ENCODE measurements at regions not wholly inside any gene's neighbourhood (a gene's known extent, or its start where the extent isn't known, plus 50 kb on each side); places are given as distances from the start of the nearest gene placed in this dataset.
A peak's percentile ranks its signal among the peaks of the same experiment; 100 is the strongest.

- DNase-seq (no peak), ATAC-seq (no peak)
- Mint-ChIP-seq H3K4me3 (no peak overlapping the region), H3K27me3 (peaks cover 2% of the 10 kb centered on the region), H3K36me3 (ENCODE audit: low read depth) (no peaks in the 10 kb centered on the region), H3K27ac (no peak overlapping the region), H3K4me1 (no peaks in the 10 kb centered on the region), H3K9me3 (ENCODE audit: low read depth) (no peaks in the 10 kb centered on the region)
- POLR2A ChIA-PET: no interaction called here
- CTCF ChIA-PET: interaction anchor here (1.2 kb wide), 1 partner anchor 10 kb away, joined by 3 read pairs; no protein-coding TSS in a partner anchor
- intact Hi-C loops (cut with DNase I, micrococcal nuclease): loop anchor here in 1 of 2 experiments (5.0 kb wide), 1 partner anchor 418 kb away; no protein-coding TSS in a partner anchor
These were observed 641.8 kb downstream of the NTRK3 start for GRCh38 chr15:87614704-87615103.

GRCh38 chr15:87610366-87610765 lies 646.2 kb downstream of the NTRK3 start:
- ChIA-PET CTCF (no interaction called here), POLR2A (no interaction called here)
- intact Hi-C loops (cut with DNase I, micrococcal nuclease): no loop called here
- Mint-ChIP-seq H3K4me1 (no peaks in the 10 kb centered on the region), H3K9me3 (ENCODE audit: low read depth) (no peaks in the 10 kb centered on the region), H3K27me3 (peaks cover 2% of the 10 kb centered on the region), H3K36me3 (ENCODE audit: low read depth) (no peaks in the 10 kb centered on the region), H3K4me3 (no peak overlapping the region), H3K27ac (no peak overlapping the region)
- no peak for ATAC-seq
- DNase-seq: no peak

GRCh38 chr15:87609894-87610293 lies 646.6 kb downstream of the NTRK3 start:
- CTCF ChIA-PET: no interaction called here
- no peak overlapping the region for H3K27ac Mint-ChIP-seq
- no peaks in the 10 kb centered on the region for H3K9me3 Mint-ChIP-seq (ENCODE audit: low read depth)

GRCh38 chr15:87609474-87609873 lies 647.1 kb downstream of the NTRK3 start:
- ATAC-seq (no peak), DNase-seq (no peak)
- Mint-ChIP-seq H3K36me3 (ENCODE audit: low read depth) (no peaks in the 10 kb centered on the region), H3K4me1 (no peaks in the 10 kb centered on the region), H3K9me3 (ENCODE audit: low read depth) (no peaks in the 10 kb centered on the region), H3K4me3 (no peak overlapping the region), H3K27ac (no peak overlapping the region), H3K27me3 (no peaks in the 10 kb centered on the region)
- CTCF ChIA-PET: no interaction called here
- POLR2A ChIA-PET: no interaction called here
- intact Hi-C loops (cut with DNase I, micrococcal nuclease): loop anchor here in 1 of 2 experiments (10.0 kb wide), 2 partner anchors 1375 to 1755 kb away; no protein-coding TSS in a partner anchor

More at GRCh38 chr15:87609894-87610293, 646.6 kb downstream of the NTRK3 start:
- H3K27me3 Mint-ChIP-seq: no peaks in the 10 kb centered on the region
- H3K4me3 Mint-ChIP-seq: no peak overlapping the region
- ATAC-seq (no peak), DNase-seq (no peak)
- intact Hi-C loops (cut with DNase I, micrococcal nuclease): loop anchor here in 1 of 2 experiments (10.0 kb wide), 2 partner anchors 1375 to 1755 kb away; no protein-coding TSS in a partner anchor
- POLR2A ChIA-PET: no interaction called here
- no peaks in the 10 kb centered on the region for H3K36me3 Mint-ChIP-seq (ENCODE audit: low read depth)
- no peaks in the 10 kb centered on the region for H3K4me1 Mint-ChIP-seq

GRCh38 chr15:87608238-87609028 lies 648.1 kb downstream of the NTRK3 start:
- no peak overlapping the region for H3K4me3 Mint-ChIP-seq
- no peak overlapping the region for H3K27ac Mint-ChIP-seq
- ATAC-seq: no peak
- POLR2A ChIA-PET: no interaction called here
- no peaks in the 10 kb centered on the region for H3K36me3 Mint-ChIP-seq (ENCODE audit: low read depth)
- DNase-seq: no peak
- no peaks in the 10 kb centered on the region for H3K27me3 Mint-ChIP-seq
- CTCF ChIA-PET: no interaction called here
- intact Hi-C loops (cut with DNase I, micrococcal nuclease): loop anchor here in 1 of 2 experiments (10.0 kb wide), 2 partner anchors 1374 to 1754 kb away; no protein-coding TSS in a partner anchor
- no peaks in the 10 kb centered on the region for H3K9me3 Mint-ChIP-seq (ENCODE audit: low read depth)
- no peaks in the 10 kb centered on the region for H3K4me1 Mint-ChIP-seq

- CTCF ChIA-PET: interaction anchor here (0.6 kb wide), 1 partner anchor 17 kb away, joined by 3 read pairs; no protein-coding TSS in a partner anchor
- ATAC-seq (no peak), DNase-seq (no peak)
- H3K27ac Mint-ChIP-seq: no peak overlapping the region
- no peaks in the 10 kb centered on the region for H3K36me3 Mint-ChIP-seq (ENCODE audit: low read depth)
- intact Hi-C loops (cut with DNase I, micrococcal nuclease): loop anchor here in 1 of 2 experiments (10.0 kb wide), 2 partner anchors 1372 to 1752 kb away; no protein-coding TSS in a partner anchor
- H3K9me3 Mint-ChIP-seq (ENCODE audit: low read depth): no peaks in the 10 kb centered on the region
- no peaks in the 10 kb centered on the region for H3K4me1 Mint-ChIP-seq
- POLR2A ChIA-PET: no interaction called here
- no peak overlapping the region for H3K4me3 Mint-ChIP-seq
- H3K27me3 Mint-ChIP-seq: peaks cover 5% of the 10 kb centered on the region
These were observed 649.6 kb downstream of the NTRK3 start for GRCh38 chr15:87606971-87607370.

GRCh38 chr15:87604857-87605446 lies 651.6 kb downstream of the NTRK3 start:
- ChIA-PET CTCF (interaction anchor here (0.6 to 2.7 kb wide), 4 partner anchors 14 to 1709 kb away, joined by 3 to 10 read pairs (median 3); no protein-coding TSS in a partner anchor), POLR2A (no interaction called here)
- intact Hi-C loops (cut with DNase I, micrococcal nuclease): loop anchor here in 1 of 2 experiments (2.0 to 10.0 kb wide), 4 partner anchors 690 to 1750 kb away; no protein-coding TSS in a partner anchor
- no peak overlapping the region for H3K27ac Mint-ChIP-seq
- H3K9me3 Mint-ChIP-seq (ENCODE audit: low read depth): no peaks in the 10 kb centered on the region
- H3K27me3 Mint-ChIP-seq: peaks cover 5% of the 10 kb centered on the region
- DNase-seq (peak; percentile 30), ATAC-seq (no peak)
- H3K4me3 Mint-ChIP-seq: no peak overlapping the region
- no peaks in the 10 kb centered on the region for H3K4me1 Mint-ChIP-seq
- no peaks in the 10 kb centered on the region for H3K36me3 Mint-ChIP-seq (ENCODE audit: low read depth)

- CTCF ChIA-PET: no interaction called here
- DNase-seq (no peak), ATAC-seq (no peak)
- Mint-ChIP-seq H3K4me3 (no peak overlapping the region), H3K36me3 (ENCODE audit: low read depth) (no peaks in the 10 kb centered on the region), H3K27me3 (peaks cover 5% of the 10 kb centered on the region), H3K9me3 (ENCODE audit: low read depth) (no peaks in the 10 kb centered on the region), H3K4me1 (peaks cover 6% of the 10 kb centered on the region), H3K27ac (no peak overlapping the region)
- POLR2A ChIA-PET: no interaction called here
- intact Hi-C loops (cut with DNase I, micrococcal nuclease): loop anchor here in 1 of 2 experiments (10.0 kb wide), 2 partner anchors 1368 to 1748 kb away; no protein-coding TSS in a partner anchor
These were observed 654.2 kb downstream of the NTRK3 start for GRCh38 chr15:87602371-87602770.

GRCh38 chr15:87599616-87600015 lies 656.9 kb downstream of the NTRK3 start:
- Mint-ChIP-seq H3K4me1 (peaks cover 12% of the 10 kb centered on the region), H3K4me3 (no peak overlapping the region), H3K36me3 (ENCODE audit: low read depth) (no peaks in the 10 kb centered on the region), H3K27me3 (peaks cover 5% of the 10 kb centered on the region), H3K9me3 (ENCODE audit: low read depth) (no peaks in the 10 kb centered on the region), H3K27ac (no peak overlapping the region)
- intact Hi-C loops (cut with DNase I, micrococcal nuclease): loop anchor here in 1 of 2 experiments (10.0 kb wide), 2 partner anchors 1365 to 1745 kb away; no protein-coding TSS in a partner anchor
- CTCF ChIA-PET: no interaction called here
- ATAC-seq: no peak
- no peak for DNase-seq
- POLR2A ChIA-PET: no interaction called here

GRCh38 chr15:87597346-87598052 lies 659.0 kb downstream of the NTRK3 start:
- intact Hi-C loops (cut with DNase I, micrococcal nuclease): no loop called here
- peaks cover 12% of the 10 kb centered on the region for H3K4me1 Mint-ChIP-seq
- no peak overlapping the region for H3K27ac Mint-ChIP-seq
- peak; percentile 83 for ATAC-seq
- no peaks in the 10 kb centered on the region for H3K36me3 Mint-ChIP-seq (ENCODE audit: low read depth)
- H3K27me3 Mint-ChIP-seq: peaks cover 4% of the 10 kb centered on the region
- H3K9me3 Mint-ChIP-seq (ENCODE audit: low read depth): no peaks in the 10 kb centered on the region
- peak; percentile 37 for DNase-seq
- POLR2A ChIA-PET: interaction anchor here (0.7 kb wide), 1 partner anchor 298 kb away, joined by 3 read pairs; no protein-coding TSS in a partner anchor
- H3K4me3 Mint-ChIP-seq: no peak overlapping the region
- CTCF ChIA-PET: no interaction called here

GRCh38 chr15:87591582-87591981 lies 665.0 kb downstream of the NTRK3 start:
- Mint-ChIP-seq H3K36me3 (ENCODE audit: low read depth) (no peaks in the 10 kb centered on the region), H3K27me3 (no peaks in the 10 kb centered on the region), H3K27ac (no peak overlapping the region), H3K4me3 (no peak overlapping the region), H3K4me1 (peaks cover under 1% of the 10 kb centered on the region), H3K9me3 (ENCODE audit: low read depth) (no peaks in the 10 kb centered on the region)
- intact Hi-C loops (cut with DNase I, micrococcal nuclease): no loop called here
- ATAC-seq (no peak), DNase-seq (no peak)
- ChIA-PET POLR2A (no interaction called here), CTCF (no interaction called here)
